SIG-M5 treated with dmso at 0.1 percent for 504 hours (cell line): ENCODE measurements at regions not wholly inside any gene's neighbourhood (a gene's known extent, or its start where the extent isn't known, plus 50 kb on each side); places are given as distances from the start of the nearest gene placed in this dataset.
"Not testable (repeated sequence)": the region's sequence is repeated elsewhere in the genome, so short reads cannot be mapped to it uniquely, and the experiment has no call there.

Experiments used
- DNase-seq: peaks from one replicate; lab custom pipeline; 2025; ENCODE audit not compliant: unreplicated experiment; lab: John Stamatoyannopoulos, UW

DNA sequence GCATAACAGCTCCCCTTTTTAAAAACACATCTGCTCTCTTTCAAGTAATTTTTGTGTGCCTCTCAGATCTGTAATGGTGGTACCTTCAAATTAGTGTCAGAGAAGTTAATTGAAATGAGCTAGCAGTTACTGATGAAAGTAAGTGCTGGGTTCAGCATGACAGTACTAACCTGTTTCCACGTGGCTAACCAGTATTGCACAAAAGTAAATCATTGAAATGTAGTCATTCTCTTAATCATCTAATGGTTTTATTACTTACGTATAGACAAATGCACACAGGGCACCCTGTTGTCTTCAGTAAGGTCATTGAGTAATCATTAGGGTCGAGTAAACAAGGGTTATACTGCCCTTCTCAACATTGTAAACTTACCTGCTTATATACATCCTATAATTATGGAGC lies 157.8 kb upstream of the PRR16 start:
- no peak for DNase-seq

DNA sequence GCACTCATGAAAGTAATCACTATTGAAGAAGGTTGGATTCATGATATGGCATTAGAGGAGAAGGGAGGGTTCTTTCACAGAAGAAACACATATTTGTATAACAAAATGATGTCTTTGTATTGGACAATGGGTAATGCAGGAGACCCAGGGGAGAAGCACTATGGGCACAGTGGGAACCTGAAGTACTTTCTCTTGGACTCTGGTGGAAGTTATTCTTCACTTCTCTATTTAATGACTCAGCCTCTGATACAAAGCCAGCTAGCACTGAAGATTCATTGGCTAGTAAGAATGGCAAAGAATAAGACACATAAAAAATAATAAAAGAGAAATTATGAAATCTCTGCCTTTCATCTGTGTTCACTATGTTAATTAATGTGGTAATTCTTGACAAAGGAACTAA lies 149.9 kb upstream of the PRR16 start:
- DNase-seq, result no peak

DNA sequence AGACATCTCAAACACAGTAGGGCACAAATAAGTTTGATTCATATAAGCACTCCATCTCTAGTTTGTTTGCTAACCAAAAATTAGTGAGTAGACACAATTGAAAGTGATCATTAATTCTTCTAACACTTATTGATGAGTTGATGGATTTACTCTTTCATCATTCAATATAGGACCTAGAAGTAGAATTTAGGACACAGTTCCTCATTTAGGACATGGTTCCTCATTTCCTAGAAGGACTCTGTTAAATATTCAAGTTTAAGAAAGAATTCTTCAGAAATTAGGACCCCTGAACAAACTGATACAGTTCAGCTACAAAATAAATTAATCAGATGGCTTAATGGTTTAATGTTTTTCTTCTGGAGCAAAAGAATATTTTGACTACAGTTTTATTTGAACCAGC lies 143.5 kb upstream of the PRR16 start:
- DNase-seq, result peak; percentile 65

DNA sequence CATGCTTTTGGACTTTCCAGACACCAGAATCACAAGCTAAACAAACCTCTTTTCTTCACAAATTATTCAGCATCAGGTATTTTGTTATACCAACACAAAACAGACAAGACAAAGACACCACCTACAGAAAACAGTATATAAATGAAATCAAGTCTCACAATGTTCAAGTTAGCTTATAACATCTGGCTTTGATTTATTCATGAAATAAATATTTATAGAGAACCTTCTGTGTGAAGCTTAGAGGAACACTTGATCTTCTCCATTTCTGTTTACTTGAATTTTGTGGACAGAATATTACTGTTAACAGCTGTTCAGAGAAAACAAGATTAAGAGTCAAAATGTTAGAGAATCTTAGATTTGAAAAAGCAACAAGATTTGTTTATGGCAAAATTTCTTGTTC lies 137.4 kb upstream of the PRR16 start:
- no peak for DNase-seq

DNA sequence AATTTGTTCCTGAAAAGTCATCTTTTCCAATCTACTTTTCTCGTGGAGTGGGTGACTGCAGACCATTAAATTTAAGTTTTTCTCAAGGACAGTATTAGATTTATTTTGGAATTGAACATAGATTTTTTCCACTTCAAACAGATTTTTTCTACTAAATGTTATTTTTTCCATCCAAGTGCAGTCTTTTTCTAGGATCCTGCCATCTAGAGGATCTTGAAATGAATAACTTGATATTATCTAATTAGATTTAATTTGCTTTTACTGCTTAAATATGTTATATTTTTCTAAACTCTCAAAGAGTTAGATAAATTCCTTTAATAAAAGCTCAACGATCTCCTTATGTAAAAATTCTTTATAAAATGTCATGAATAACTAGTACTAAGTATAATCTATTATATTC lies 136.9 kb upstream of the PRR16 start:
- no peak for DNase-seq

DNA sequence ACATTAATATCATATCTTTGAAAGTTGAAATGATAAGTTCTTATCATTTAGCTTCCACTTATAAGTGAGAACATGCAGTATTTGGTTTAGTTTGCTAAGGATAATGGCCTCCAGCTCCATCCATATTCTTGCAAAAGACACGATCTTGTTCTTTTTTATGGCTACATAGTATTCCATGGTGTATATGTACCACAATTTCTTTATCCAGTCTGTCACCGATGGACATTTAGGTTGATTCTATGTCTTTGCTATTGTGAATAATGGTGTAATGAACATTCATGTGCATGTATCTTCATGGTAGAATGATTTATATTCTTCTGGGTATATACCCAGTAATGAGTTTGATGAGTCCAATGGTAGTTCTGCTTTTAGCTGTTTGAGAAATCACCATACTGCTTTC lies 135.0 kb upstream of the PRR16 start:
- DNase-seq, result no peak

DNA sequence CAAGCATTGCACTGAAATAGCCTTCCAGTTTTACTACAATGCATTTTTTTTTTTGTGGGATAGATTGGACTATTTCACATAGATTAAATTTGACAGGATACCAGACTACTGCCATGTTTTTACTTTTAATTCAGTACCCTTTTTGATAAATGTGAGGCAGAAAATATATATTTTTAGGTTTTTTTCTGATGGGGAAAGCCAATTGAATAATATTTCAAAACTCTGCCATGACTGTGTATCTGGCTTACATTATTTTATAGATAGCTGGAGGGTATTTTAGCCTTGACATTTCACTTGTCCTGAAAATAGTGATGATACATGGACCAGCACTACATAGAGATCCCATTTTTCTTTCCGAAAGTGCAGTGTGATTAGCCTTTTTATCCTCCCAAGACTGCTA lies 133.5 kb upstream of the PRR16 start:
- no peak for DNase-seq

DNA sequence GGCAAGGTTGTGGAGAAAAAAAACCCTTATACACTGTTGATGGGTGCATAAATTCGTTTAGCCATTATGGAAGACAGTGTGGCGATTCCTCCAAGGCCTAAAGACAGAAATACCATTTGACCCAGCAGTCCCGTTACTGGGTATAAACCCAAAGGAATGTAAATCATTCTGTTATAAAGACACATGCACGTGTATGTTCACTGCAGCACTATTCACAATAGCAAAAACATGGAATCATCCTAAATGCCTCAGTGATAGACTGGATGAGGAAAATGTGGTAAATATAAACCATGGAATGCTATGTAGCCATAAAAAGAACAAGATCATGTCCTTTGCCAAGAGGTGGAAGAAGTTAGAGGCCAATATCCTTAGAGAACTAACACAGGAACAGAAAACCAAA lies 119.9 kb upstream of the PRR16 start:
- no peak for DNase-seq

DNA sequence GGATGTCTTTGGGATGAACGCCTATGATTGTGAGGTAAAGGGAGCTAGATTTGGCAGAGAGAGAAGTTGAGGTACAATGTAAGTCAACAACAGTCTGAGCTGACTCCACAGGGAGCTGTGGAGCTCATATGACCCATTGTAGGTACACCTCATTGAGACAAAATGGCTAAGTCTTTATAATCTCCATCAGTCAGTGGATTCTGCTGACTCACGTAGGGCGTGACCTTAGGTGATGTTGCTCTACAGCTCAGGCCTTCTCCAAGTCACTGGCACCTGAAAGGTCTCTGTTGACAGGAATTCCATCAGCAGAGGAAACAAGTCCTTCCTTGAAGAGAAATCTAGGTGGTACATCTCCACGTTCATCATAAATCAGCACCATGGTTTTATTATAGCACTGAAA lies 118.2 kb upstream of the PRR16 start:
- DNase-seq, result no peak

DNA sequence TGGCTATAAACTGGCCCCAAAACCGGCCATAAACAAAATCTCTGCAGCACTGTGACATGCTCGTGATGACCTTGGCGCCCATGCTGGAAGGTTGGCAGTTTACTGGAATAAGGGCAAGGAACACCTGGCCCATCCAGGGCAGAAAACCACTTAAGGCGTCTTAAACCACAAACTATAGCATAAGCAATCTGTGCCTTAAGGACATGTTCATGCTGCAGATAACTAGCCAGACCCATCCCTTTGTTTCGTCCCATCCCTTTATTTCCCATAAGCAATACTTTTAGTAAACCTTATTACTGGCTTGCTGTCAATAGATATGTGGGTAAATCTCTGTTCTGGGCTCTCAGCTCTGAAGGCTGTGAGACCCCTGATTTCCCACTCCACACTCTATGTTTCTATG lies 113.0 kb upstream of the PRR16 start:
- DNase-seq, result not testable (repeated sequence)

DNA sequence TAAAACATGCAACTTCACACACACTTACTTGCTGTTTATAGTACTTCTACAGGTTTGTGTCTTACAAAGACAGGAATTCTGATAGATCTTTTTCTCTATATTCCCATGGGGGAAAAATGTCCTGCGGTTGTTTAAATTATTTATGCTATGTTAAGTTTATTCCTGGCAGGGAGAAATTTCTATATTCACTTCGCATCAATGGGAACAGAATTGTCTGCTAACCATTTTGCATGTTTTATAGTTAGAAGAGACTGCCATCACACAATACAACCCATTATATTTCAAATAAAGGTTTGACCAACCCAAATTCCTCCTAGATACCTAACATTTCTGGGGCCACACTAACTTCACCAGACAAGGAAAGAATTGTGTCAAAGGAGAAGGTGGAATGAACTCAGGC lies 110.0 kb upstream of the PRR16 start:
- DNase-seq, result no peak

DNA sequence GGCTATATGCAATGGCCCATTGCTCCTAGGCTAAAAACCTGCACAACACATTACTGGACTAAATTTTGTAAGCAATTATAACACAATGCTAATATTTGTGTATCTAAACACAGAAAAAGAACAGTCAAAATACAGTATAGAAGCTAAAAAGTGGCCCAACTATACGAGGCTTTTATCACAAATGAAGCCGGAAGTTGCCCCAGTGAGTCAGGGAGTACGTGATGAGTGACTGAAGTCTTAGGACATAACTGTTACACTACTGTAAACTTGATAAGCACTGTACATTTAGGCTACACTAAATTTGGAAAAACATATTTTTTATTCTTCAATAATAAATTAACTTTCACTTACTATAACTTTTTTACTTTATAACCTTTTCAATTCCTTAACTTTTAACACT lies 105.2 kb upstream of the PRR16 start:
- no peak for DNase-seq

DNA sequence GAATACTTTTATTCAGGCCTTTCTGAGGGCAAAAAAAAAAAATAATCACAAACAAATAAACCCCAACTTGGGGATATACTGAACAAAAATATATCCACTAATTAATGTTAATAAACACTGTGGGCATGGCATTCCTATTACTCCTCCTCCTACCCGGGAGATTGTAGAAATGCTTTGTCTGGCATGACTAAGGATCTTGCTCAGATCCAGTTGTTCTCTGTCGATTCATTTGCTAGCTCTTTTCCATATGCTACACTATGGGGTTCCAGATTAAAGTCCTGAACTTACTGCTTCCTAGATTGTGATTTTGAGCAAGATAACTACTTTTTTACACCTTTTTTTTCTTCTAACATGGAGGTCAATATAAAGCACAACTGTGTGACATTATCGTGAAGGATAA lies 102.2 kb upstream of the PRR16 start:
- no peak for DNase-seq

DNA sequence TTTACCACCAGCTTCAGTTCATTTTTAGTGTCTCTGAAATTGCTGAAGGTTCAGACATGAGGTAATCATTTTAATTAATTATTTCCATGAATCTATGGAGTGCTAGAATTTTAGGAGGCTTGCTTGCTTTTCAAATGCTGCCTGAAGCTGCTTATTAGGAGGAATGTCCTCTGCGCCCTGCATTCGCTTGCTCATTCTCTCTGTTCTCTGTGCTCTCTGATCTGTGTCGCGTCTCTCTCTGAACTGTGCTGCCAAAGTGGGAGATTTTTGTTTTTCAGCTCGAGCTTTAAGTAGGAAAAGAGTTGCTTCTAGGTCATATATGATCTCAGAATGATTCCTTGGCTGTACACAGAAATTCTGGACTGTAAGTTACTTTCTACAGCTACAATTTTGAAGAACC lies 101.7 kb upstream of the PRR16 start:
- no peak for DNase-seq

DNA sequence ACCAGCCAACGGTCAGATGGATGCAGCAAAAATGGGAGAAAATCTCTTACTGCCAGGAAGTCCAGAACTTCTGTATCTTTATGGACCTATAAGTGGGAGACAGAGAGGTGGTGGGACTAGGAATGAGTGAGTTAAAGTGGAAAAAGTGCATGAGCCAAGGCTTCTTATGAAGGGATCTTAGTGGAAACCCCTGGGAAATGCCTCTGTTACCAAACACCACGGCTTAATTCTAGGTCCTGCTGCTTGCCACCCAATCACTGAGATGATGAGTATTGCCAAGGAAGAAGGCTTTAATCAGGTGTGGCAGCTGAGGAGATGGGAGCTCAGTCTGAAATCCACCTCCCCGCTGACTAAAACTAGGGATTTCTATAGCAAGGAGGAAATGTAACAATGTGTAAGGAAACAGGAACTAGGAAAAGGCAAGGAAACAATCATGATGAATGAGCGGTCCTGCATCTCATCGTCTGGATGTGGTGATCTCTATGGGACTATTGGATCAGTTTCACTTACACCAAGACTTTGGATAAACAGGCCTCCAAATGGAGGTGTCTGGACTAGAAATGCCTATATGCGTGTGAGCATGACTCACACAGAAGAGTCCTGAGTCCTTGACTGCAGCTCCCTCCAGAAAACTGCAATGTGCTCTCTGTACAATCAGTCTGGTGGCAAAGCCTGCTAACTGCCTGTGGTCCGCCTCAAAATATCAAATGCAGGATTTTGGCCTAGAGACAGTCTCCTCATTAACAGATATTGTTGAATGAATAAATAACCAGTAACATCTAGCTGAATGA lies 98.2 kb upstream of the PRR16 start:
- no peak for DNase-seq

DNA sequence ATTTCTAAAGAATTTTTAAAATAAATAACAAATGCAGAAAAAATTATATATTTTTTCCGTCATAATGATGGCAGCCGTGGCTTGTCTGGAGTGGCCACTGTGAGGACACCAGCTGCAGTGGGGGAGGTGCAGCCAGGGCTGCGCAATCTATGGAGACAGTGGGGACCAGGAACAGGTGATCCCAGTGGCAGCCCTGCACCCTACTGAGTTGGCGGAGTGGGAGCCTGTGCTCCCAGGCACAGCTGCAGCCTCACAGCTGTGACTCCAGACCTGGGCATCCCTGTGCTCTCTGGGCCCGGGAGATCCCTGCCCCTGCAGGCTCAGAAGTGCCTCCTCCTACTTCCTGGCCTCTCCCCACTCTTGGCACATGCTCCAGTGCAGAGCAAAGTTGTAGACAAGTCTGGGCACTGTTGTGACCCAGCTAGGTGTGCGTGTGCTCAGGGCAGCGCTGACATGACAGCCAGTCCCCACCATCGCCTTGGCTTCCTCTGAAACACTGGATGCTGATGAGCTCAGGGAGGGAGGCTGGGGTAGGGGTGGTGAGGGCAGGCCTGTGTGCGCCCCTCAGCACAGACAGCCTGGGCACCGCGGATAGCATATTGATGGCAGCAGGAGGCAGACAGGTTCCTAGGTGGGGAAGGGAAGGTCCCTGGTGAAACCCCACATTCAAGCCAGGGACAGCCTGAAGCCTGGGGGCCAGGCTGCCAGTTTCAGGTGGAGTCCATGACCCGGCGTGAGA lies 96.0 kb upstream of the PRR16 start:
- DNase-seq, result no peak

DNA sequence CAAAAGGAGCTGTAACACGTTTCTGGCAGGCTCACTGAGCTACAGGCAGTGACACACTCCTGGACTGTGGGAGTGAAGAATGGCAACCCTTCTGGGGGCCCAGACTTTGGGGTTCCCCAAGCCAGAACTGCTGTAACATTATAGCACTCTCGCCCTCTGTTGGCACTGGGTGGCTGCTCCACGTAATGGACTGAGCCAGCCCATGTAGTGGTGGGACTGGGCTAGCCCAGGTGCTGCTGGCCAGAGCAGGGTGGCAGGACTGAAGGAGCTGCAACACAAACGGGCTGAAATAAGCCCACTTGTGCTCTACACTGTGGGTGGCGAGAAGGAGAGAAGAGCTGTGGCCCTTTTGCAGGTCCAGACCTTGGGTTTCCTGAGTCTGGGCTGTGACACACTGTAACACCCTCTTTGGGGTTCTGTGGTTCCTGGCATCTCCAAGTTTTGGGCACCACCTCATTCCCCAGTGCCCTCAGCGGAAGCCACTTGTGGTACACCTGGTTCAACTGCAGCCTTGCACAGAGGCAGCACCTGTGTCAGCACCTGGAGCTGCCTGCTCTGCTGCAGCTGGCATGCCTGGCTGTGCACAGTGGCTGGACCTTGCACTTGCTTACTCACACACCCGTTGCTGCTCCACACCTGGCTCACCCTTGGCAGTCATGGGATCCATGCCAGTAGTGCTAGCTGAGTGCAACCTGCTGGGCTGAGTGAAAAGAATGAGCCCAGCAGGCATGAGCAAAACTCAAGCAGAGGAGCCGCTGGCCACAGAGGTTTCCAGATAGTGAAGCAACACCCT lies 95.0 kb upstream of the PRR16 start:
- DNase-seq, result no peak

DNA sequence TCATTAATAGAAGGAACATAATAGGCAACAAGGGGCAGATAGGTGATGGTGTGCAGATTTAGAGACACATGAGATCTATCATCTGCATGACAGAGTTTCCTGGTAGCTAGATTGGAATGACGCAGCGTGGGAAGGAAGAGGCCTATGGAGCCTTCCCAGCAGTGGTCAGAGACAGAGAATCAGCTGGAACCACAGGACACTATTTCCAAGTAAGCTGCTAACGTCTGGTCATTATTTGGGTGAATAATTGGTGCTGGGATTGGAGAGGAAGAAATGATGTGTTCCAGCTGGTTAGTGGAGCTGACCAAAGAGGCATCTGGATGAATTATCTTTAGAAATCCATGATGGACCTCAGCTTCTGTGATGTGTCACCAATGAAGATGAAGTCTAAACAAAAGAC lies 91.2 kb upstream of the PRR16 start:
- no peak for DNase-seq

DNA sequence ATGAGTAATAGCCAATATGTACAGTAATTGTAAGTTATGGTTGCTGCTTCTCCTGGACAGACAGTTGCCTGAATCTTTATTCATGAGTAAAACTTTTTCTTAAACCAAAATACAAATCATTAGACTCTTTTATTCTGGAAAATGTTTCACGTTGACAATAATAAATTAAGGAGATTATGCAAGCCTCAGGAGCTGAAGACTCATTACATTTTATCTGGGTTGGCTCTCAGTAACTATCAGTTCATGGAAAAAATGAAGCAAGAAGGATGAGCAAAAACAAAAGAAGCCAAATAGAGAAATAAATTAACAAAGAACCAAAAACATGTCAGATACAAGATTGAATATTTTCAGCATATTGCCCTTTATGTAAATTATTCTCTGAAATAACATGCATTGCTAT lies 88.9 kb upstream of the PRR16 start:
- no peak for DNase-seq

DNA sequence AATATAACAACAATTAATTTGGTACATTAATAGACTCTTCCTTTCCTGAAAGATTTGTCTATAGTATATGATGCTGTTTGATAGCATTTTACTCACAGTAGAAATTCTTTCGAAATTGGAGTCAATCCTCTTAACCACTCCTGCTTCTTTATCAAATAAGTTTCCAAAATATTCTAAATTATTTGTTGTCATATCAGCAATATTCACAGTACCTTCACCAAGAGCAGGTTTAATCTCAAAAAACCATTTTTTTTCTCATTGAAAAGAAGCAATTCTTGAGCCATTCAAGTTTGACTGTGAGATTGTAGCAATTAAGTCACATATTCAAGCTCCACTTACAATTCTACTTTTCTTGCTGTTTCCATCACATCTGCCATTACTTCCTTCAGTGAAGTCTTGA lies 83.5 kb upstream of the PRR16 start:
- DNase-seq, result no peak

DNA sequence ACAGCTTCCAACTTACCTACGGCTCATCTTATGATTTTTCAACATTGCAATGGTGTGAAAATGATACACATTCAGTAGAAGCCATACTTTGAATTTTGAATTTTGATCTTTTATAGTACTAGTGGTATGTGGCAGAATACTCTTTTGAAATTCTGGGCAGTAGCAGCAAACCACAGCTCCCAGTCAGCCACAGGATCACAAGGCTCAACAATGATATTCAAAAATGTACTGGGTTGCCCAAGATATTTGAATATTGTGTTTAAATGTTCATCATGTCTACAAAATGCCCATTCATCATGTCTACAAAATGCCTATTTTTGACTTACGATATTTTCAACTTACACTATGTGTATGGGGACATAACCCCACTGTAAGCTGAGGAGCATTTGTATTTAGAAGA lies 81.3 kb upstream of the PRR16 start:
- peak; percentile 35 for DNase-seq

DNA sequence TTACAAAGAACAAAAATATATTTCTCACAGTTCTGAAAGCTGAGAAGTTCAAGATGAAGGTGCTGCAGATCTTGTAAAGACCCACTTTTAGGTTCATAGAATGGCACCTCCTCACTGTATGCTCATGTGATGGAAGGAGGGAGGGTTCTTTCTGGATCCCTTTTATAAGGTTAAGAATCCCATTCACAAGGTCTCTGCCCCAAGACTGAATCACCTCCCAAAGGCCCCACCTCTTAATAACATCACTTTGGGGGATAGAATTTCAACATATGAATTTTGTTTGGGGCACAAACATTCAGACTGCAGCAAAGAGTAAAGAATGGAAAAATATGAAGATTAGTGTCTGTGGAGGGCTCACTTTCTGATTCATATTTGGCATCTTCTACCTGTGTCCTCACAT lies 77.1 kb upstream of the PRR16 start:
- DNase-seq, result no peak
